Testis (tissue), 2 donors: ENCODE measurements at regions not wholly inside any gene's neighbourhood (a gene's known extent, or its start where the extent isn't known, plus 50 kb on each side); places are given as distances from the start of the nearest gene placed in this dataset.

Experiments used
- DNase-seq: peaks from one replicate; pipeline ENCODE4 v3.0.0-alpha.2; 2019
- H3K27ac ChIP-seq, 2 donors: fragments of 200-600 bp; sonication (generic); one replicate each; pipeline ENCODE4 v1.5.1; 2019
- H3K27me3 ChIP-seq: fragments of 200-600 bp; sonication (generic); one replicate; pipeline ENCODE4 v1.5.1; 2019
- H3K36me3 ChIP-seq: fragments of 200-600 bp; sonication (generic); one replicate; pipeline ENCODE4 v1.5.1; 2017; ENCODE audit warnings: low read depth; ENCODE audit errors: missing control alignments
- H3K4me1 ChIP-seq: fragments of 200-600 bp; sonication (generic); one replicate; pipeline ENCODE4 v1.5.1; 2019
- H3K4me3 ChIP-seq, 2 donors: fragments of 200-600 bp; sonication (generic); one replicate each; pipeline ENCODE4 v1.5.1; 2017 to 2019
- H3K9me3 ChIP-seq: fragments of 200-600 bp; sonication (generic); one replicate; pipeline ENCODE4 v1.5.1; 2017
- CTCF ChIP-seq, 3 experiments: fragments of 450-650 bp in 2 of 3; fragments of 200-600 bp in 1 of 3; sonication (generic) in 1 of 3; IDR thresholded peaks; one replicate each; pipeline ENCODE4 v1.5.1; 2016 to 2019; ENCODE audit warnings: antibody characterized with exemption in 3 of 3, mild to moderate bottlenecking in 2 of 3, moderate library complexity in 1 of 3
- POLR2A ChIP-seq: fragments of 450-650 bp; IDR thresholded peaks from one replicate; pipeline ENCODE4 v1.6.1; 2017; ENCODE audit warnings: antibody characterized with exemption, mild to moderate bottlenecking, moderate library complexity
- WGBS, 2 donors: methylation state at CpG; one replicate each; pipeline ENCODE4 v1.1.5; 2018; 5-methylcytosine and 5-hydroxymethylcytosine counted together
- intact Hi-C: fragments of 100-400 bp; cut with DNase I; formaldehyde crosslinking; loops from one replicate; pipeline ENCODE4 v1.15.1; 2023; ENCODE audit warnings: low total_unique reads

- peaks cover 11% of the 10 kb centered on the region for H3K4me1 ChIP-seq
- no peak for DNase-seq
- no peak overlapping the region for H3K4me3 ChIP-seq
- no peaks in the 10 kb centered on the region for H3K36me3 ChIP-seq
- no peak for TF ChIP-seq CTCF (IDR thresholded peaks at IDR 0.05)
- TF ChIP-seq POLR2A = no peak
- intact Hi-C loops = no loop called here
- no peaks in the 10 kb centered on the region for H3K27me3 ChIP-seq
- H3K27ac ChIP-seq = no peak overlapping the region
- H3K9me3 ChIP-seq = no peaks in the 10 kb centered on the region
- WGBS, 2 donors = 81 to 87% methylated on average over 2 of the region's 2 CpGs
These were observed 53.2 kb upstream of the MRTFB start for GRCh38 chr16:14017886-14018285.

- Histone ChIP-seq H3K27me3 (no peaks in the 10 kb centered on the region), H3K4me3 (no peak overlapping the region), H3K27ac (no peak overlapping the region), H3K4me1 (peaks cover 3% of the 10 kb centered on the region), H3K9me3 (no peaks in the 10 kb centered on the region), H3K36me3 (no peaks in the 10 kb centered on the region)
- TF ChIP-seq CTCF (IDR thresholded peaks at IDR 0.05) (no peak), POLR2A (no peak)
- intact Hi-C loops = no loop called here
- WGBS, 2 donors = 82 to 86% methylated on average over 4 of the region's 4 CpGs
- DNase-seq = no peak
These were observed 52.3 kb upstream of the MRTFB start for GRCh38 chr16:14018851-14019250.

GRCh38 chr16:14020141-14020540 lies 51.0 kb upstream of the MRTFB start:
- H3K9me3 ChIP-seq = no peaks in the 10 kb centered on the region
- H3K4me1 ChIP-seq = no peaks in the 10 kb centered on the region
- 85 to 92% methylated on average over 2 of the region's 2 CpGs for WGBS, 2 donors
- H3K4me3 ChIP-seq = no peak overlapping the region
- H3K27me3 ChIP-seq = no peaks in the 10 kb centered on the region
- no peak for DNase-seq
- intact Hi-C loops = no loop called here
- no peak overlapping the region for H3K27ac ChIP-seq
- H3K36me3 ChIP-seq = no peaks in the 10 kb centered on the region
- no peak for TF ChIP-seq POLR2A
- no peak for TF ChIP-seq CTCF (IDR thresholded peaks at IDR 0.05)
